ENCODE measurements at regions not wholly inside any gene's neighbourhood (a gene's known extent, or its start where the extent isn't known, plus 50 kb on each side); places are given as distances from the start of the nearest gene placed in this dataset.

- no peaks in the 10 kb centered on the region for H3K36me3 Mint-ChIP-seq
- TF ChIP-seq, protein P1, sequence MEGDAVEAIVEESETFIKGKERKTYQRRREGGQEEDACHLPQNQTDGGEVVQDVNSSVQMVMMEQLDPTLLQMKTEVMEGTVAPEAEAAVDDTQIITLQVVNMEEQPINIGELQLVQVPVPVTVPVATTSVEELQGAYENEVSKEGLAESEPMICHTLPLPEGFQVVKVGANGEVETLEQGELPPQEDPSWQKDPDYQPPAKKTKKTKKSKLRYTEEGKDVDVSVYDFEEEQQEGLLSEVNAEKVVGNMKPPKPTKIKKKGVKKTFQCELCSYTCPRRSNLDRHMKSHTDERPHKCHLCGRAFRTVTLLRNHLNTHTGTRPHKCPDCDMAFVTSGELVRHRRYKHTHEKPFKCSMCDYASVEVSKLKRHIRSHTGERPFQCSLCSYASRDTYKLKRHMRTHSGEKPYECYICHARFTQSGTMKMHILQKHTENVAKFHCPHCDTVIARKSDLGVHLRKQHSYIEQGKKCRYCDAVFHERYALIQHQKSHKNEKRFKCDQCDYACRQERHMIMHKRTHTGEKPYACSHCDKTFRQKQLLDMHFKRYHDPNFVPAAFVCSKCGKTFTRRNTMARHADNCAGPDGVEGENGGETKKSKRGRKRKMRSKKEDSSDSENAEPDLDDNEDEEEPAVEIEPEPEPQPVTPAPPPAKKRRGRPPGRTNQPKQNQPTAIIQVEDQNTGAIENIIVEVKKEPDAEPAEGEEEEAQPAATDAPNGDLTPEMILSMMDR (IDR thresholded peaks at IDR 0.05), result no peak
- H3K36me3 ChIP-seq (ENCODE audit: control insufficient read depth, insufficient read depth, low read length), result no peaks in the 10 kb centered on the region
- no peak overlapping the region for H3K4me3 ChIP-seq (ENCODE audit: low read length)
- intact Hi-C loops (cut with micrococcal nuclease), result no loop called here
- no peaks in the 10 kb centered on the region for H3K27me3 ChIP-seq (ENCODE audit: control insufficient read depth, insufficient read depth, low read length)
- DNase-seq, result no peak
- H3K4me1 ChIP-seq (ENCODE audit: control insufficient read depth, insufficient read depth, low read length), result no peaks in the 10 kb centered on the region
- no peaks in the 10 kb centered on the region for H3K9me3 ChIP-seq (ENCODE audit: control insufficient read depth, insufficient read depth, low read length)
- H3K9me3 Mint-ChIP-seq, result no peaks in the 10 kb centered on the region
- no peak overlapping the region for H3K27ac Mint-ChIP-seq
- no peak for ATAC-seq
- WGBS (ENCODE audit: insufficient coverage), result 92% methylated on average over 2 of the region's 2 CpGs
- no peaks in the 10 kb centered on the region for H3K27me3 Mint-ChIP-seq (ENCODE audit: low read depth in 2 of 2)
- no peaks in the 10 kb centered on the region for H3K4me1 Mint-ChIP-seq
- no peak overlapping the region for H3K27ac ChIP-seq (ENCODE audit: low read length)
- H3K4me3 Mint-ChIP-seq, result no peak overlapping the region
Measured at GRCh38 chr3:94179059-94179458, 116.2 kb downstream of the NSUN3 start.

- WGBS (ENCODE audit: insufficient coverage), result 89% methylated on average over 6 of the region's 6 CpGs
- no peaks in the 10 kb centered on the region for H3K4me1 ChIP-seq (ENCODE audit: control insufficient read depth, insufficient read depth, low read length)
- Mint-ChIP-seq H3K36me3 (no peaks in the 10 kb centered on the region), H3K9me3 (no peaks in the 10 kb centered on the region), H3K4me3 (no peak overlapping the region), H3K4me1 (no peaks in the 10 kb centered on the region), H3K27ac (no peak overlapping the region), H3K27me3 (ENCODE audit: low read depth in 2 of 2) (no peaks in the 10 kb centered on the region)
- H3K36me3 ChIP-seq (ENCODE audit: control insufficient read depth, insufficient read depth, low read length), result no peaks in the 10 kb centered on the region
- H3K9me3 ChIP-seq (ENCODE audit: control insufficient read depth, insufficient read depth, low read length), result no peaks in the 10 kb centered on the region
- DNase-seq (no peak), ATAC-seq (no peak)
- no peak overlapping the region for H3K4me3 ChIP-seq (ENCODE audit: low read length)
- intact Hi-C loops (cut with micrococcal nuclease), result no loop called here
- no peak overlapping the region for H3K27ac ChIP-seq (ENCODE audit: low read length)
- no peaks in the 10 kb centered on the region for H3K27me3 ChIP-seq (ENCODE audit: control insufficient read depth, insufficient read depth, low read length)
- TF ChIP-seq, protein P1 (IDR thresholded peaks at IDR 0.05), result no peak
Measured at GRCh38 chr3:94183551-94183950, 120.7 kb downstream of the NSUN3 start.

GRCh38 chr3:94184781-94185180 is 121.9 kb downstream of the NSUN3 start:
- WGBS (ENCODE audit: insufficient coverage), result no CpG with 5 or more reads among the region's 1 CpG
- H3K4me1 Mint-ChIP-seq, result no peaks in the 10 kb centered on the region
- no peaks in the 10 kb centered on the region for H3K9me3 Mint-ChIP-seq
- DNase-seq, result no peak
- H3K27me3 Mint-ChIP-seq (ENCODE audit: low read depth in 2 of 2), result no peaks in the 10 kb centered on the region
- no peak overlapping the region for H3K27ac Mint-ChIP-seq
- intact Hi-C loops (cut with micrococcal nuclease), result no loop called here
- Histone ChIP-seq H3K36me3 (ENCODE audit: control insufficient read depth, insufficient read depth, low read length) (no peaks in the 10 kb centered on the region), H3K4me3 (ENCODE audit: low read length) (no peak overlapping the region), H3K9me3 (ENCODE audit: control insufficient read depth, insufficient read depth, low read length) (no peaks in the 10 kb centered on the region), H3K27me3 (ENCODE audit: control insufficient read depth, insufficient read depth, low read length) (no peaks in the 10 kb centered on the region), H3K4me1 (ENCODE audit: control insufficient read depth, insufficient read depth, low read length) (no peaks in the 10 kb centered on the region), H3K27ac (ENCODE audit: low read length) (no peak overlapping the region)
- TF ChIP-seq, protein P1 (IDR thresholded peaks at IDR 0.05), result no peak
- H3K36me3 Mint-ChIP-seq, result no peaks in the 10 kb centered on the region
- ATAC-seq, result no peak
- H3K4me3 Mint-ChIP-seq, result no peak overlapping the region

- TF ChIP-seq, protein P1 (IDR thresholded peaks at IDR 0.05), result no peak
- WGBS (ENCODE audit: insufficient coverage), result 50% methylated on average over 1 of the region's 2 CpGs
- no peaks in the 10 kb centered on the region for H3K4me1 Mint-ChIP-seq
- H3K36me3 Mint-ChIP-seq, result no peaks in the 10 kb centered on the region
- H3K4me3 Mint-ChIP-seq, result no peak overlapping the region
- Histone ChIP-seq H3K27ac (ENCODE audit: low read length) (no peak overlapping the region), H3K27me3 (ENCODE audit: control insufficient read depth, insufficient read depth, low read length) (no peaks in the 10 kb centered on the region), H3K36me3 (ENCODE audit: control insufficient read depth, insufficient read depth, low read length) (no peaks in the 10 kb centered on the region), H3K4me1 (ENCODE audit: control insufficient read depth, insufficient read depth, low read length) (no peaks in the 10 kb centered on the region), H3K9me3 (ENCODE audit: control insufficient read depth, insufficient read depth, low read length) (no peaks in the 10 kb centered on the region), H3K4me3 (ENCODE audit: low read length) (no peak overlapping the region)
- H3K27ac Mint-ChIP-seq, result no peak overlapping the region
- no peaks in the 10 kb centered on the region for H3K27me3 Mint-ChIP-seq (ENCODE audit: low read depth in 2 of 2)
- ATAC-seq (no peak), DNase-seq (no peak)
- intact Hi-C loops (cut with micrococcal nuclease), result no loop called here
- H3K9me3 Mint-ChIP-seq, result peaks cover 0 to 2% of the 10 kb centered on the region in 2 donors
Measured at GRCh38 chr3:94185753-94186152, 122.9 kb downstream of the NSUN3 start.

Measured in natural killer cell (primary cell).